Hepatocyte (in vitro differentiated cells): ENCODE measurements at regions not wholly inside any gene's neighbourhood (a gene's known extent, or its start where the extent isn't known, plus 50 kb on each side); places are given as distances from the start of the nearest gene placed in this dataset.

Experiments
- EZH2 ChIP-seq: fragments of 200-600 bp; sonication (generic); IDR thresholded peaks from 2 replicates; pipeline ENCODE4 v1.6.1; 2016; ENCODE audit warnings: antibody characterized with exemption, mild to moderate bottlenecking, borderline replicate concordance
- EZH2phosphoT487 ChIP-seq: fragments of 200-600 bp; sonication (generic); IDR thresholded peaks from one replicate; pipeline ENCODE4 v1.6.1; 2018; ENCODE audit warnings: antibody characterized with exemption, mild to moderate bottlenecking, low read depth, moderate library complexity; ENCODE audit not compliant: unreplicated experiment, severe bottlenecking
- TF ChIP-seq, protein P1 (sequence below): fragments of 200-600 bp; sonication (generic); IDR thresholded peaks from 2 replicates; pipeline ENCODE4 v1.5.1; 2016; ENCODE audit warnings: antibody characterized with exemption, mild to moderate bottlenecking; ENCODE audit not compliant: poor library complexity

- TF ChIP-seq, protein P1, sequence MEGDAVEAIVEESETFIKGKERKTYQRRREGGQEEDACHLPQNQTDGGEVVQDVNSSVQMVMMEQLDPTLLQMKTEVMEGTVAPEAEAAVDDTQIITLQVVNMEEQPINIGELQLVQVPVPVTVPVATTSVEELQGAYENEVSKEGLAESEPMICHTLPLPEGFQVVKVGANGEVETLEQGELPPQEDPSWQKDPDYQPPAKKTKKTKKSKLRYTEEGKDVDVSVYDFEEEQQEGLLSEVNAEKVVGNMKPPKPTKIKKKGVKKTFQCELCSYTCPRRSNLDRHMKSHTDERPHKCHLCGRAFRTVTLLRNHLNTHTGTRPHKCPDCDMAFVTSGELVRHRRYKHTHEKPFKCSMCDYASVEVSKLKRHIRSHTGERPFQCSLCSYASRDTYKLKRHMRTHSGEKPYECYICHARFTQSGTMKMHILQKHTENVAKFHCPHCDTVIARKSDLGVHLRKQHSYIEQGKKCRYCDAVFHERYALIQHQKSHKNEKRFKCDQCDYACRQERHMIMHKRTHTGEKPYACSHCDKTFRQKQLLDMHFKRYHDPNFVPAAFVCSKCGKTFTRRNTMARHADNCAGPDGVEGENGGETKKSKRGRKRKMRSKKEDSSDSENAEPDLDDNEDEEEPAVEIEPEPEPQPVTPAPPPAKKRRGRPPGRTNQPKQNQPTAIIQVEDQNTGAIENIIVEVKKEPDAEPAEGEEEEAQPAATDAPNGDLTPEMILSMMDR = no peak
- TF ChIP-seq EZH2 (no peak), EZH2phosphoT487 (no peak)
Observed at GRCh38 chr18:39485696-39486095, 1920.1 kb upstream of the CELF4 start.
